Ishikawa (cell line): ENCODE measurements at regions not wholly inside any gene's neighbourhood (a gene's known extent, or its start where the extent isn't known, plus 50 kb on each side); places are given as distances from the start of the nearest gene placed in this dataset.

Source experiments
- CEBPB ChIP-seq: IDR thresholded peaks from 2 replicates; pipeline ENCODE4 v1.6.1; 2012
- CREB1 ChIP-seq: IDR thresholded peaks from 2 replicates; pipeline ENCODE4 v1.6.1; 2012; ENCODE audit warnings: low read depth
- EP300 ChIP-seq: IDR thresholded peaks from 2 replicates; pipeline ENCODE4 v1.6.1; 2012; ENCODE audit warnings: borderline replicate concordance
- TCF12 ChIP-seq: IDR thresholded peaks from 2 replicates; pipeline ENCODE4 v1.6.1; 2012; ENCODE audit warnings: low read depth

DNA sequence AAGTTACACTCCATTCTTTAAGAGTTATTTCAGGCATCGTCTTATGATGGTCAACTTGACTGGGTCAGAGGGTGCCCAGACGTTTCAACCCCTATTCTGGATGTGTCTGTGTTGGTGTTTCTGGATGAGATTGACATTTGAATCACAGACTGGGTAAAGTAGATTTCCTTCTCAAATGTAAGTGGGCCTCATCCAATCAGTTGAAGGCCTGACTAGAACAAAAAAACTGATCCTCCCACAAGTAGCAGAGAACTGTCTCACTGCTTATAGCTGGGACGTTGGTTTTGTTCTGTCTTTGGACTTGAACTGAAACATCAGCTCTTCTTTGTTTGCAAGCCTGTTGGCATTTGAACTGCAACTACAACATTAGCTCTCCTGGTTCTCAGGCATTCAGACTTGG is 76.3 kb upstream of the LYZL1 start:
- TF ChIP-seq CEBPB (no peak), TCF12 (no peak), CREB1 (no peak), EP300 (no peak)
